Right cardiac atrium (tissue), 5 donors: ENCODE measurements at regions not wholly inside any gene's neighbourhood (a gene's known extent, or its start where the extent isn't known, plus 50 kb on each side); places are given as distances from the start of the nearest gene placed in this dataset.
A peak's percentile ranks its signal among the peaks of the same experiment; 100 is the strongest.

Experiments used
- ATAC-seq, 2 donors: fragments of 200-7000 bp; cut with Tn5 transposase; one replicate each; pipeline versions ENCODE4 v1.8.0 to v1.9.1; 2020; ENCODE audit warnings: moderate library complexity in 2 of 2, mild to moderate bottlenecking in 1 of 2
- DNase-seq, 3 donors: peaks; one replicate each; pipeline ENCODE4 v3.0.0-alpha.2; 2020
- H3K27ac ChIP-seq: one replicate; pipeline ENCODE4 v1.5.1; 2013; ENCODE audit warnings: mild to moderate bottlenecking, low read length, control low read depth, moderate library complexity
- H3K27me3 ChIP-seq: one replicate; pipeline ENCODE4 v1.6.1; 2013; ENCODE audit not compliant: control insufficient read depth, insufficient read depth
- H3K4me1 ChIP-seq: one replicate; pipeline ENCODE4 v1.6.1; 2013; ENCODE audit warnings: low read length; ENCODE audit not compliant: control insufficient read depth, insufficient read depth
- H3K4me3 ChIP-seq: one replicate; pipeline ENCODE4 v1.5.1; 2013; ENCODE audit warnings: low read length, control low read depth
- H3K9me3 ChIP-seq: one replicate; pipeline ENCODE4 v1.6.1; 2013; ENCODE audit warnings: low read length; ENCODE audit not compliant: control insufficient read depth
- WGBS: extraction: QIAGEN DNeasy Blood & Tissue Kit; methylation state at CpG from one replicate; pipeline ENCODE4 v1.1.7; 2013; 5-methylcytosine and 5-hydroxymethylcytosine counted together
- intact Hi-C, 4 donors: fragments of 100-400 bp; cut with DNase I; formaldehyde crosslinking; loops; one replicate each; pipeline versions ENCODE4 v1.11.0 to v1.14.0; 2022 to 2023
- donor health status: healthy with polysubstance abuse.
- donor health status: DM: no; HTN: yes; CAD: no.
- donor health status: DM: no; HTN: no; CAD: no.
- donor health status: DM: no; HTN: yes; CAD: no; lungs with severe emphysema.
- donor health status: DM: yes; HTN: yes; CAD: no.

DNA sequence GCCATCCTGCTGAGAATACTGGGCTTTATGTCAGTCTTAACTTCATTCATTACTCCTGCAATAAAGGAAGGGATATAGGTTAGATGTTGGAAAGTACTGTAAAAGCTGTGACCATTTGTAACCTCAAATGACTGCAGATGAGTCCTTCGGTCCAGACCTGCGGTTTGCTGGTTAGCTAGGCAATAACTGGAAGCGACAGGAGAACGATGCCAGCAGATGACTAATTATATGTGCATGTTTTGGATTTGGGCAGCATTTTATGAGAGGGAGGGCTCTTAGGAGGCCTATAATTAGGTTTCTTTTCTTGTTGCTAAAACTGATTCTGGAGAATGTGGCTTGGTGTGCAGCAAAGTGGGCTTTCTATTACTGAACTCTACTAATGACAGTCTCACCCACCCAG lies 205.6 kb downstream of the TMEM182 start:
- no peaks in the 10 kb centered on the region for H3K4me1 ChIP-seq
- 86% methylated on average over 4 of the region's 4 CpGs for WGBS
- no peak for DNase-seq
- no peaks in the 10 kb centered on the region for H3K27me3 ChIP-seq
- ATAC-seq: no peak
- H3K27ac ChIP-seq: no peak overlapping the region
- intact Hi-C loops: no loop called here
- H3K9me3 ChIP-seq: no peaks in the 10 kb centered on the region
- H3K4me3 ChIP-seq: no peak overlapping the region

DNA sequence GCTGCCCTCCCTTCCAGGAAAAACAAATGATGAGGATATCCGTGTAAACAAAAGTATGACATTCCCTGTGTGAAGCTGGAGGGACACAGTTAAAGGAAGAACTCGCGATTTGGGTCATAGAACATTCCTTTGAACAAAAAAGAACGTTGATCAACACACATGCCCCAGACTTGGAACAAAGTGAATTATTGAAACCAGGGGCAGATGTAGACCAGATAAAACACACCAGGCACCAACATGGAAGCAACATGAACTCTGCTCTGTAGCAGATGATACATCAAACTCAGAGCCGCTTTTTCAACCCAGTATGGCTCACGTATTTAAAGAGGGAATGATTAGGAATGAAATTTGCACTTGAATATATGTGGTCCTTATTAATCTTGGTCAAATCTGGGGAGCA lies 206.5 kb downstream of the TMEM182 start:
- no peak overlapping the region for H3K27ac ChIP-seq
- intact Hi-C loops: no loop called here
- no peak overlapping the region for H3K4me3 ChIP-seq
- H3K27me3 ChIP-seq: no peaks in the 10 kb centered on the region
- no peak for ATAC-seq
- DNase-seq: no peak
- 81% methylated on average over 6 of the region's 6 CpGs for WGBS
- no peaks in the 10 kb centered on the region for H3K4me1 ChIP-seq
- no peaks in the 10 kb centered on the region for H3K9me3 ChIP-seq

GRCh38 chr2:102971701-102972100 lies 209.9 kb downstream of the TMEM182 start:
- no peaks in the 10 kb centered on the region for H3K9me3 ChIP-seq
- no peak overlapping the region for H3K4me3 ChIP-seq
- H3K27ac ChIP-seq: no peak overlapping the region
- DNase-seq (no peak), ATAC-seq (no peak)
- 65% methylated on average over 6 of the region's 6 CpGs for WGBS
- H3K4me1 ChIP-seq: no peaks in the 10 kb centered on the region
- intact Hi-C loops: no loop called here
- no peaks in the 10 kb centered on the region for H3K27me3 ChIP-seq

GRCh38 chr2:102975996-102976975 lies 214.5 kb downstream of the TMEM182 start:
- Histone ChIP-seq H3K4me1 (no peaks in the 10 kb centered on the region), H3K27ac (no peak overlapping the region), H3K9me3 (no peaks in the 10 kb centered on the region), H3K4me3 (no peak overlapping the region), H3K27me3 (no peaks in the 10 kb centered on the region)
- 27% methylated on average over 8 of the region's 8 CpGs for WGBS
- intact Hi-C loops: no loop called here
- DNase-seq: peak in 2 of 3 donors; percentile 15 to 35
- ATAC-seq: peak; percentile 60 to 63

DNA sequence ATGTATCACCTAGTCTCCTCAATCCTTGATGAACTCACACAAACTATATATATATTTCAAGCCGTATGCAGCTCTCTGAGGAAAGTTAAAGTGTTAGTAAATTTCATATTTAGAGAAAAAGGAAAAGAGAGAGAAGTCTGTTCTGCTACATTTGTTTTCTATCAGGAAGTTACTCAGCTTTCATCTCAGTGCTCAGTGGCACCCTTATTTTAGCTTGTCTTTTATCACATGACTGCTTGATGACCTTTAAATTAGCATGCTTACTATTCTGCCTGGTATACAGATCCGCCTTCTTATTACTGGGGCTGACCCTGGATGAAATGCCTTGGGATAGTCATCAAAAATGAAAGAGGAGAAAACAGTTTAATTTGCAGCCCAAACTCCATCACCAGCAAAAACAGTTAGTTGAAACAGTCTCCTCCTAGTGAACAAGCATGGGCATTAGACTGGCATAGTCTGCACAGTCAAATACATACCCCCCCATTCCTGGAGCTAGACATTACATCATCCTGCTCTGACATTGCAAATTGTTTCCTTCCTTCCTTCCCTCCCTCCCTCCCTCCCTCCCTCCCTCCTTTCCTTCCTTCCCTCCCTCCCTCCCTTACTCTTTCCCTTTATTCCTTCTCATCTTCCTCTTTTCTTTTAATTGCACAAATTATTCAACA lies 215.7 kb downstream of the TMEM182 start:
- intact Hi-C loops: no loop called here
- WGBS: 46% methylated on average over 2 of the region's 2 CpGs
- Histone ChIP-seq H3K9me3 (no peaks in the 10 kb centered on the region), H3K27ac (no peak overlapping the region), H3K4me3 (no peak overlapping the region), H3K4me1 (no peaks in the 10 kb centered on the region), H3K27me3 (no peaks in the 10 kb centered on the region)
- DNase-seq (no peak), ATAC-seq (no peak)

GRCh38 chr2:102978091-102978490 lies 216.3 kb downstream of the TMEM182 start:
- Histone ChIP-seq H3K27me3 (no peaks in the 10 kb centered on the region), H3K4me1 (no peaks in the 10 kb centered on the region), H3K27ac (no peak overlapping the region), H3K4me3 (no peak overlapping the region), H3K9me3 (no peaks in the 10 kb centered on the region)
- intact Hi-C loops: no loop called here
- ATAC-seq (no peak), DNase-seq (no peak)
- WGBS: 79% methylated on average over 3 of the region's 3 CpGs

GRCh38 chr2:102979429-102979828 lies 217.6 kb downstream of the TMEM182 start:
- Histone ChIP-seq H3K27me3 (no peaks in the 10 kb centered on the region), H3K4me1 (no peaks in the 10 kb centered on the region), H3K27ac (no peak overlapping the region), H3K9me3 (no peaks in the 10 kb centered on the region), H3K4me3 (no peak overlapping the region)
- ATAC-seq (no peak), DNase-seq (no peak)
- WGBS: 82% methylated on average over 4 of the region's 4 CpGs
- intact Hi-C loops: no loop called here

DNA sequence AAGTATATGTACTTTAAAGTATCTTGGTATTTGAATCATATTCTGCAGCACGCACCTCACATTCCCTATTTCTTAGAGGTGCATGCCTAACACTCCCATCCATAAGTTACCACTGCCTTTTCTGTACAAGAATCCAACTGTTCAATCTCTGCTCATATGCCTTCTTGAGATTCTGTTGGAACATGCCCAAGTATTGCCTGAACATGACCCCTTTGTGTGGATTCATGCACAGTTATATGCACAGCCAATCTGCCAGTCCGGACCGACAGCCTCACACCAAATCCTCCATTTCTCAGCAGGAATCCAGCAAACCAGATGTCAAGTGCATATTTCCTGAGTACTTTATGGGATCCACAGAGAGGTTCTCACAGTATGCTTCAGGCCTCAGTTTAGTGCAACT lies 222.0 kb downstream of the TMEM182 start:
- H3K27ac ChIP-seq: no peak overlapping the region
- WGBS: 88% methylated on average over 3 of the region's 3 CpGs
- no peaks in the 10 kb centered on the region for H3K4me1 ChIP-seq
- no peaks in the 10 kb centered on the region for H3K9me3 ChIP-seq
- DNase-seq: no peak
- intact Hi-C loops: no loop called here
- H3K4me3 ChIP-seq: no peak overlapping the region
- no peak for ATAC-seq
- H3K27me3 ChIP-seq: no peaks in the 10 kb centered on the region

GRCh38 chr2:102986826-102987490 lies 225.1 kb downstream of the TMEM182 start:
- 62% methylated on average over 5 of the region's 5 CpGs for WGBS
- DNase-seq (no peak), ATAC-seq (no peak)
- Histone ChIP-seq H3K27me3 (no peaks in the 10 kb centered on the region), H3K4me1 (no peaks in the 10 kb centered on the region), H3K4me3 (no peak overlapping the region), H3K9me3 (no peaks in the 10 kb centered on the region), H3K27ac (no peak overlapping the region)
- intact Hi-C loops: no loop called here

- no peak for DNase-seq
- Histone ChIP-seq H3K9me3 (no peaks in the 10 kb centered on the region), H3K27ac (no peak overlapping the region), H3K27me3 (no peaks in the 10 kb centered on the region), H3K4me3 (no peak overlapping the region), H3K4me1 (no peaks in the 10 kb centered on the region)
- intact Hi-C loops: no loop called here
- WGBS: 96% methylated on average over 5 of the region's 5 CpGs
- no peak for ATAC-seq
Measured at GRCh38 chr2:102992607-102993006, 230.8 kb downstream of the TMEM182 start.

DNA sequence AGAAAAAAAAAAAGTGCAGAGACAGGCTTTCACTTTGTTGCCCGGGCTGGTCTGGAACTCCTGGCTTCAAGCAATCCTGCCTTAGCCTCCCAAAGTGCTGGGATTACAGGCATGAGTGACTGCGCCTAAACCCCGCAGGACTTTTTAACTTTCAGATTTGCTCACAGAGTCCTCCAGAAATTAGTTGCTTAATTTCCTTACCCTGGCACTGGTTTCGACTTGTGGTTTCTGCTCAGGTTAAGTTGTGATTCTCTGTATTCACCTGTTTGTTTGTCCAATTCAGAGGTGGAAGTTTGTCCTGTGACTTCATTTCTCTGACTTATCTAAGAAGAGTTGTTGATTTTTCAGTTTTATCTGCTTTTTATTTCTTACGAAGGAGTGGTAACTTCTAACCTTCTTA lies 238.1 kb downstream of the TMEM182 start:
- DNase-seq: no peak
- WGBS: 88% methylated on average over 5 of the region's 5 CpGs
- no peak for ATAC-seq
- Histone ChIP-seq H3K9me3 (no peaks in the 10 kb centered on the region), H3K4me1 (no peaks in the 10 kb centered on the region), H3K27ac (no peak overlapping the region), H3K4me3 (no peak overlapping the region), H3K27me3 (no peaks in the 10 kb centered on the region)
- intact Hi-C loops: no loop called here
